HG02588 (cell line): ENCODE measurements at regions not wholly inside any gene's neighbourhood (a gene's known extent, or its start where the extent isn't known, plus 50 kb on each side); places are given as distances from the start of the nearest gene placed in this dataset.
A peak's percentile ranks its signal among the peaks of the same experiment; 100 is the strongest.
"Not testable (repeated sequence)": the region's sequence is repeated elsewhere in the genome, so short reads cannot be mapped to it uniquely, and the experiment has no call there.

Source experiments
- ATAC-seq: cut with Tn5 transposase; IDR thresholded peaks from one replicate; pipeline ENCODE4 v1.9.1; 2021; ENCODE audit warnings: mild to moderate bottlenecking, moderate library complexity; ENCODE audit not compliant: unreplicated experiment

DNA sequence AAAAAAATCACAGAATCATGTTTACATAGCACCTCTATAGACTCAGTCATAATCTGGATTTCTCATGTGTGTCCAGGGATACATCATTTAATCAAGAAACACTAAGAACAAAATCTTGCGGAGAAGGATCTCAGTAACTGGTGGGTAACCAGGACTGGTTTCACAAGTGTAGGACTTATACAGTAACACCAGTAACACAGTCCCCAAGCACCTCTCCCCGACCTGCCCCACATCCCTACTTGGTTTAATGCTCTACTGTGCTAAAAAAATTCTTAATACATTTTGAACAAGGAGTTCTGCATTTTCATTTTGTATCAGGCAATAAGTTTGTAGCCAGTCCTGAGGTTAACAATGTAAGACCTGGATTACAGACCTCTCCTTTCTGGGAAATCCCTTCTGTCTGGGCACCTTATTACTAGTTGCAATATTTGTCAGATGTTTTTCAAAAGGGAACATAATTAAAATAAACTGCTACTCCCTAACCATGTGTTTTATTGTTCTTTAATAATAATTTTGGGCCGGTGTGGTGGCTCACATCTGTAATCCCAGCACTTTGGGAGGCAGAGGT is 57.6 kb upstream of the BBX start:
- peak; percentile 64 for ATAC-seq

DNA sequence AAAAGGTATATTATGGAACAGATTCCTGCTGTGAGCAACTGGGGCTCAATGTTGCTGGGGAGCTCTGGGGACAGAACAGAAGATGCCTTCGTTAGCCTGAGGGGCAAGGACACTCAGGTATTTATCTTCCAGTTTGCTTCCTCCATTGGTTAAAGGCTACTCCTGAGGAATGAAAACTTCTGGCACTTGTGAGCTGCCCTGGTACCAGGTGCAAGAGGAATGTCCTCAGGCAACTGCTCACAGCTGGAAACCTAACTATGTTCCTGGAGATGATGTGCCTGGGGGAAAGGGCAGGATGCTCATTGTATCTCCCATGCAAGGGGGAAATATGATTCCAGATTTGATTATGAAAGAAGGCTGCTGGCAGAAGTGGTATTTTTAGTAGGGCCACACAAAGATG is 54.0 kb upstream of the BBX start:
- ATAC-seq = no peak

DNA sequence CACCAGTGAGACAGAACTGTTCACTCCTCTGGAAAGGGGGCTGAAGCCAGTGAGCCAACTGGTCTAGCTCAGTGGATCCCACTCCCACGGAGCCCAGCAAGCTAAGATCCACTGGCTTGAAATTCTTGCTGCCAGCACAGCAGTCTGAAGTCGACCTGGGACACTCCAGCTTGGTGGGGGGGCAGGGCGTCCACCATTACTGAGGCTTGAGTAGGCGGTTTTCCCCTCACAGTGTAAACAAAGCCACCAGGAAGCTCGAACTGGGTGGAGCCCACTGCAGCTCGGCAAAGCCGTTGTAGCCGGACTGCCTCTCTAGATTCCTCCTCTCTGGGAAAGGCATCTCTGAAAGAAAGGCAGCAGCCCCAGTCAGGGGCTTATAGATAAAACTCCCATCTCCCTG is 52.3 kb upstream of the BBX start:
- ATAC-seq = not testable (repeated sequence)
